ENCODE measurements at regions not wholly inside any gene's neighbourhood (a gene's known extent, or its start where the extent isn't known, plus 50 kb on each side); places are given as distances from the start of the nearest gene placed in this dataset.

DNA sequence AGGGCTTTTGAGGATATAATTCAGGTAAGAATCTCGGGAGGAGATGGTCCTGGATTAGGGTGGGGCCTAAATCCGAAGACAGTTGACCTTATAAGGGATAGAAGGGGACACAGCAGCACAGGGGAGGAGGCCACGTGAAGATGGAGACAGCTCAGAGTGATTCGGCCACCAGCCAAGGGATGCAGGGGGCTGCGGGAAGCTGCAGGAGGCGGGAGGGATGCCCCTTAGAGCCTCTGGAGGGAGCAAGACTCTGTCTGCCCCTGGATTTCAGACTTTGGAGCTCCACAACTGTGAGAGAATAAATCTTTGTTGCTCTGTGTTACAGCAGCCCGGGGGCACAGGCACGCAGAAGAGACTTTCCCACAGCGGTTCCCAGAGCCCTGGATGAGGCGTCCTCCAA lies 143.7 kb downstream of the ASB1 start:
- ATAC-seq (ENCODE audit: insufficient read depth, low read depth): no peak
- H3K4me2 ChIP-seq (ENCODE audit: insufficient read depth, low read length): no peak overlapping the region
- TF ChIP-seq, protein P1, sequence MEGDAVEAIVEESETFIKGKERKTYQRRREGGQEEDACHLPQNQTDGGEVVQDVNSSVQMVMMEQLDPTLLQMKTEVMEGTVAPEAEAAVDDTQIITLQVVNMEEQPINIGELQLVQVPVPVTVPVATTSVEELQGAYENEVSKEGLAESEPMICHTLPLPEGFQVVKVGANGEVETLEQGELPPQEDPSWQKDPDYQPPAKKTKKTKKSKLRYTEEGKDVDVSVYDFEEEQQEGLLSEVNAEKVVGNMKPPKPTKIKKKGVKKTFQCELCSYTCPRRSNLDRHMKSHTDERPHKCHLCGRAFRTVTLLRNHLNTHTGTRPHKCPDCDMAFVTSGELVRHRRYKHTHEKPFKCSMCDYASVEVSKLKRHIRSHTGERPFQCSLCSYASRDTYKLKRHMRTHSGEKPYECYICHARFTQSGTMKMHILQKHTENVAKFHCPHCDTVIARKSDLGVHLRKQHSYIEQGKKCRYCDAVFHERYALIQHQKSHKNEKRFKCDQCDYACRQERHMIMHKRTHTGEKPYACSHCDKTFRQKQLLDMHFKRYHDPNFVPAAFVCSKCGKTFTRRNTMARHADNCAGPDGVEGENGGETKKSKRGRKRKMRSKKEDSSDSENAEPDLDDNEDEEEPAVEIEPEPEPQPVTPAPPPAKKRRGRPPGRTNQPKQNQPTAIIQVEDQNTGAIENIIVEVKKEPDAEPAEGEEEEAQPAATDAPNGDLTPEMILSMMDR (IDR thresholded peaks at IDR 0.05; ENCODE audit: borderline replicate concordance, extremely low read depth, low read length, poor library complexity, severe bottlenecking): no peak
- TF ChIP-seq EZH2 (IDR thresholded peaks at IDR 0.05; ENCODE audit: borderline replicate concordance, low read depth, low read length, severe bottlenecking): no peak
- H3K9ac ChIP-seq (ENCODE audit: low read depth, low read length): no peak overlapping the region
- no peak overlapping the region for H3K4me3 ChIP-seq (ENCODE audit: low read depth in 1 of 2, low read length in 2 of 2)
- H3K79me2 ChIP-seq (ENCODE audit: insufficient read depth, low read length): no peaks in the 10 kb centered on the region
- no peaks in the 10 kb centered on the region for H3K27me3 ChIP-seq (ENCODE audit: insufficient read depth, low read length, poor library complexity)
- DNase-seq: no peak
- H3K9me3 ChIP-seq (ENCODE audit: insufficient read depth, low read length, severe bottlenecking): no peaks in the 10 kb centered on the region
- no peaks in the 10 kb centered on the region for H3K4me1 ChIP-seq (ENCODE audit: insufficient read depth, low read length)
- no peaks in the 10 kb centered on the region for H4K20me1 ChIP-seq (ENCODE audit: insufficient read depth, low read length)
- H2AFZ ChIP-seq (ENCODE audit: low read depth, low read length): no peak overlapping the region
- no peak overlapping the region for H3K27ac ChIP-seq (ENCODE audit: low read length)
- no peaks in the 10 kb centered on the region for H3K36me3 ChIP-seq (ENCODE audit: insufficient read depth, low read length)

DNA sequence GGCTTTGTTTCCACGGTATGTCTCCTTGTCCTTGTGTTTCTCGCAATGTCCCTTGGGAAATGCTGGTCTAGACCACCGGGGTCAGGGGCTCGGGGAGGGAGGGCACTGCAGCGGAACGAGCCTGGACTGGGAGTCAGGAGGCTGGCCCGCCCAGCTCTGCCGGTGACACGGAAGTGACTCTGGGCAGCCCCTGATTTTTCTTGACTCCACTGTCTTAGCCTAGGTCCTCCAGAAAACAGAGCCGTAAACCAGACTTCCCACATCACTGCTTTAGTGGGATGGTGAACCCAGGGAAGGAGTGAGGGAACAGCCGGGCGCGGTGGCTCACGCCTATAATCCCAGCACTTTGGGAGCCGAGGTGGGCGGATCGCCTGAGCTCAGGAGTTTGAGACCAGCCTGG lies 144.2 kb downstream of the ASB1 start:
- ATAC-seq (ENCODE audit: insufficient read depth, low read depth): no peak
- Histone ChIP-seq H2AFZ (ENCODE audit: low read depth, low read length) (no peak overlapping the region), H3K4me3 (ENCODE audit: low read depth in 1 of 2, low read length in 2 of 2) (no peak overlapping the region), H3K9ac (ENCODE audit: low read depth, low read length) (no peak overlapping the region), H3K27me3 (ENCODE audit: insufficient read depth, low read length, poor library complexity) (no peaks in the 10 kb centered on the region), H3K9me3 (ENCODE audit: insufficient read depth, low read length, severe bottlenecking) (no peaks in the 10 kb centered on the region), H3K36me3 (ENCODE audit: insufficient read depth, low read length) (no peaks in the 10 kb centered on the region), H3K79me2 (ENCODE audit: insufficient read depth, low read length) (no peaks in the 10 kb centered on the region), H4K20me1 (ENCODE audit: insufficient read depth, low read length) (no peaks in the 10 kb centered on the region), H3K27ac (ENCODE audit: low read length) (no peak overlapping the region), H3K4me1 (ENCODE audit: insufficient read depth, low read length) (no peaks in the 10 kb centered on the region), H3K4me2 (ENCODE audit: insufficient read depth, low read length) (no peak overlapping the region)
- no peak for DNase-seq
- no peak for TF ChIP-seq EZH2 (IDR thresholded peaks at IDR 0.05; ENCODE audit: borderline replicate concordance, low read depth, low read length, severe bottlenecking)
- TF ChIP-seq, protein P1 (IDR thresholded peaks at IDR 0.05; ENCODE audit: borderline replicate concordance, extremely low read depth, low read length, poor library complexity, severe bottlenecking): no peak

DNA sequence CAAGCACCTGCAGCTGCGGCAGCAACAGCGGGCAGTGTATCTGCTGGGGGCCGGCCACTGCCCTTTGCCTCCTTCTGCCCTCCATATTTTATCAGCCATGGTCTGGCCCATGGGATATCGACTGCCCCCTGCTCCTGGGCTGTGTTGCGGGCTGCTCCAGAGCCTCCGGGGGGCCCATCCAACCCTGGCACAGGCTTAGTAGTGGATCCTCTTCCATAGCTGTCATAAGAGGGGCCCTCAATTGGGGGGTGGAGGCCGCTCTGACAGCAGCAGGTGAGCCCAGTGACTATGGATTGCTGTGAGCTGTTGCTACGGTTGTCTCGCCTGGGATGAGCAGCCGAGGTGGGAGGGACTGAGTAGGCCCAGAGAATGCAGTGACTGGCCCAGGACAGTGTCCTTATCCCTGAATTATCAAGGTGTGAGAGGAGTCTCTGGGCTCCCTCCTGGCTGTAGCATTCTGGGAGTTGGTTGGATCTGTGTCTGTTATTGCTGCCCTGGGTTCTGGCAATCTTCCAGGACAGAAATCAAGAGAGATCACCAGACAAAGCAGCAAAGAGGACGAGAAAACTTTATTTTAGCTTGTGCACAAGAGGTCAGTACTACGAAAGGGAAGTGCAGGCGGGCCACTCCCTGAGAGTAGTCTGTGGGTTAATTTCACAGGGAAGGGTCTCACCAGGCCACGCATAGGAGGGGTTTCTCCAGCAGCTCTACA lies 145.1 kb downstream of the ASB1 start:
- Histone ChIP-seq H2AFZ (ENCODE audit: low read depth, low read length) (no peak overlapping the region), H3K79me2 (ENCODE audit: insufficient read depth, low read length) (no peaks in the 10 kb centered on the region), H3K27me3 (ENCODE audit: insufficient read depth, low read length, poor library complexity) (peaks cover 6% of the 10 kb centered on the region), H4K20me1 (ENCODE audit: insufficient read depth, low read length) (no peaks in the 10 kb centered on the region), H3K27ac (ENCODE audit: low read length) (no peak overlapping the region), H3K9me3 (ENCODE audit: insufficient read depth, low read length, severe bottlenecking) (no peaks in the 10 kb centered on the region), H3K36me3 (ENCODE audit: insufficient read depth, low read length) (no peaks in the 10 kb centered on the region), H3K9ac (ENCODE audit: low read depth, low read length) (no peak overlapping the region), H3K4me2 (ENCODE audit: insufficient read depth, low read length) (no peak overlapping the region), H3K4me3 (ENCODE audit: low read depth in 1 of 2, low read length in 2 of 2) (no peak overlapping the region), H3K4me1 (ENCODE audit: insufficient read depth, low read length) (no peaks in the 10 kb centered on the region)
- ATAC-seq (ENCODE audit: insufficient read depth, low read depth): no peak
- DNase-seq: no peak
- TF ChIP-seq, protein P1 (IDR thresholded peaks at IDR 0.05; ENCODE audit: borderline replicate concordance, extremely low read depth, low read length, poor library complexity, severe bottlenecking): no peak
- TF ChIP-seq EZH2 (IDR thresholded peaks at IDR 0.05; ENCODE audit: borderline replicate concordance, low read depth, low read length, severe bottlenecking): no peak

Measured in DND-41 (cell line).